ENCODE measurements at regions not wholly inside any gene's neighbourhood (a gene's known extent, or its start where the extent isn't known, plus 50 kb on each side); places are given as distances from the start of the nearest gene placed in this dataset.

DNA sequence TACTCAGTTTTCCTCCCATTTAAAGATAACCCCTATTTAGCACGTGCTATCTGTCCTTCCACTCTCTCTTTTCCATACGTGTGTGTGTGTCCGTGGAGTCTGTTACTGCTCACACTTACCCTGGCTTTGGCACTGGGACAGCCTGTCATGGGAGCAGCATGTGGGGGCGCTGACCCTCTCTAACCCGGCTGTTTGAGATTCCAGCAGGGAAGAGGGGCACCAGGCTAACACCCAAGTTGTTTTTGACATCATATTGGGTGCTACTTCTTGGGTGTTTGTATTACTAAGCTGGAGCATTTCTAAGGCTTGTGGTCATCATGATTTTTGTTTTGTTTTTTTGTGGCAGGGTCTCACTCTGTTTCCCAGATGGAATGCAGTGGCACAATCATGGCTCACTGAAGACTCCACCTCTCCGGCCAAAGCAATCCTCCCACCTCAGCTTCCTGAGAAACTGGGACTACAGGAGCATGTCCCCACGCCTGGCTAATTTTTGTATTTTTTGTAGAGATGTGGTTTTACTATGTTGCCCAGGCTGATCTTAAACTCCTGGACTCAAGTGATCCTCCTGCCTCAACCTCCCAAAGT, 56.9 kb upstream of the SIMC1 start:
- 86% methylated on average over 7 of the region's 7 CpGs for WGBS (ENCODE audit: low lambda C conversion rate)
- H3K9ac ChIP-seq, result no peak overlapping the region

More for the DNA sequence above, 56.9 kb upstream of the SIMC1 start:
- TF ChIP-seq POLR2AphosphoS5 (IDR thresholded peaks at IDR 0.05; ENCODE audit: low read depth, low read length), result no peak
- TF ChIP-seq GATA2 (CRISPR knock-in tag; IDR thresholded peaks at IDR 0.05), result no peak
- TF ChIP-seq CHD2 (IDR thresholded peaks at IDR 0.05; ENCODE audit: low read length, partially characterized antibody), result no peak
- TF ChIP-seq, protein P1, sequence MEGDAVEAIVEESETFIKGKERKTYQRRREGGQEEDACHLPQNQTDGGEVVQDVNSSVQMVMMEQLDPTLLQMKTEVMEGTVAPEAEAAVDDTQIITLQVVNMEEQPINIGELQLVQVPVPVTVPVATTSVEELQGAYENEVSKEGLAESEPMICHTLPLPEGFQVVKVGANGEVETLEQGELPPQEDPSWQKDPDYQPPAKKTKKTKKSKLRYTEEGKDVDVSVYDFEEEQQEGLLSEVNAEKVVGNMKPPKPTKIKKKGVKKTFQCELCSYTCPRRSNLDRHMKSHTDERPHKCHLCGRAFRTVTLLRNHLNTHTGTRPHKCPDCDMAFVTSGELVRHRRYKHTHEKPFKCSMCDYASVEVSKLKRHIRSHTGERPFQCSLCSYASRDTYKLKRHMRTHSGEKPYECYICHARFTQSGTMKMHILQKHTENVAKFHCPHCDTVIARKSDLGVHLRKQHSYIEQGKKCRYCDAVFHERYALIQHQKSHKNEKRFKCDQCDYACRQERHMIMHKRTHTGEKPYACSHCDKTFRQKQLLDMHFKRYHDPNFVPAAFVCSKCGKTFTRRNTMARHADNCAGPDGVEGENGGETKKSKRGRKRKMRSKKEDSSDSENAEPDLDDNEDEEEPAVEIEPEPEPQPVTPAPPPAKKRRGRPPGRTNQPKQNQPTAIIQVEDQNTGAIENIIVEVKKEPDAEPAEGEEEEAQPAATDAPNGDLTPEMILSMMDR (IDR thresholded peaks at IDR 0.05), result no peak
- TF ChIP-seq EP300 (IDR thresholded peaks at IDR 0.05; ENCODE audit: borderline replicate concordance in 1 of 2, low read depth in 1 of 2, low read length in 1 of 2), result no peak
- TF ChIP-seq, protein P2, sequence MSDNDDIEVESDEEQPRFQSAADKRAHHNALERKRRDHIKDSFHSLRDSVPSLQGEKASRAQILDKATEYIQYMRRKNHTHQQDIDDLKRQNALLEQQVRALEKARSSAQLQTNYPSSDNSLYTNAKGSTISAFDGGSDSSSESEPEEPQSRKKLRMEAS (IDR thresholded peaks at IDR 0.05; ENCODE audit: low read depth), result no peak
- TF ChIP-seq, protein P3, sequence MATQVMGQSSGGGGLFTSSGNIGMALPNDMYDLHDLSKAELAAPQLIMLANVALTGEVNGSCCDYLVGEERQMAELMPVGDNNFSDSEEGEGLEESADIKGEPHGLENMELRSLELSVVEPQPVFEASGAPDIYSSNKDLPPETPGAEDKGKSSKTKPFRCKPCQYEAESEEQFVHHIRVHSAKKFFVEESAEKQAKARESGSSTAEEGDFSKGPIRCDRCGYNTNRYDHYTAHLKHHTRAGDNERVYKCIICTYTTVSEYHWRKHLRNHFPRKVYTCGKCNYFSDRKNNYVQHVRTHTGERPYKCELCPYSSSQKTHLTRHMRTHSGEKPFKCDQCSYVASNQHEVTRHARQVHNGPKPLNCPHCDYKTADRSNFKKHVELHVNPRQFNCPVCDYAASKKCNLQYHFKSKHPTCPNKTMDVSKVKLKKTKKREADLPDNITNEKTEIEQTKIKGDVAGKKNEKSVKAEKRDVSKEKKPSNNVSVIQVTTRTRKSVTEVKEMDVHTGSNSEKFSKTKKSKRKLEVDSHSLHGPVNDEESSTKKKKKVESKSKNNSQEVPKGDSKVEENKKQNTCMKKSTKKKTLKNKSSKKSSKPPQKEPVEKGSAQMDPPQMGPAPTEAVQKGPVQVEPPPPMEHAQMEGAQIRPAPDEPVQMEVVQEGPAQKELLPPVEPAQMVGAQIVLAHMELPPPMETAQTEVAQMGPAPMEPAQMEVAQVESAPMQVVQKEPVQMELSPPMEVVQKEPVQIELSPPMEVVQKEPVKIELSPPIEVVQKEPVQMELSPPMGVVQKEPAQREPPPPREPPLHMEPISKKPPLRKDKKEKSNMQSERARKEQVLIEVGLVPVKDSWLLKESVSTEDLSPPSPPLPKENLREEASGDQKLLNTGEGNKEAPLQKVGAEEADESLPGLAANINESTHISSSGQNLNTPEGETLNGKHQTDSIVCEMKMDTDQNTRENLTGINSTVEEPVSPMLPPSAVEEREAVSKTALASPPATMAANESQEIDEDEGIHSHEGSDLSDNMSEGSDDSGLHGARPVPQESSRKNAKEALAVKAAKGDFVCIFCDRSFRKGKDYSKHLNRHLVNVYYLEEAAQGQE (IDR thresholded peaks at IDR 0.05; ENCODE audit: low read depth, low read length), result no peak
- no peak for TF ChIP-seq TAF1 (IDR thresholded peaks at IDR 0.05; ENCODE audit: borderline replicate concordance, low read depth, low read length)
- TF ChIP-seq, protein P4, sequence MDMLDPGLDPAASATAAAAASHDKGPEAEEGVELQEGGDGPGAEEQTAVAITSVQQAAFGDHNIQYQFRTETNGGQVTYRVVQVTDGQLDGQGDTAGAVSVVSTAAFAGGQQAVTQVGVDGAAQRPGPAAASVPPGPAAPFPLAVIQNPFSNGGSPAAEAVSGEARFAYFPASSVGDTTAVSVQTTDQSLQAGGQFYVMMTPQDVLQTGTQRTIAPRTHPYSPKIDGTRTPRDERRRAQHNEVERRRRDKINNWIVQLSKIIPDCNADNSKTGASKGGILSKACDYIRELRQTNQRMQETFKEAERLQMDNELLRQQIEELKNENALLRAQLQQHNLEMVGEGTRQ (IDR thresholded peaks at IDR 0.05; ENCODE audit: borderline replicate concordance, low read depth, low read length), result no peak
- TF ChIP-seq, protein P5, sequence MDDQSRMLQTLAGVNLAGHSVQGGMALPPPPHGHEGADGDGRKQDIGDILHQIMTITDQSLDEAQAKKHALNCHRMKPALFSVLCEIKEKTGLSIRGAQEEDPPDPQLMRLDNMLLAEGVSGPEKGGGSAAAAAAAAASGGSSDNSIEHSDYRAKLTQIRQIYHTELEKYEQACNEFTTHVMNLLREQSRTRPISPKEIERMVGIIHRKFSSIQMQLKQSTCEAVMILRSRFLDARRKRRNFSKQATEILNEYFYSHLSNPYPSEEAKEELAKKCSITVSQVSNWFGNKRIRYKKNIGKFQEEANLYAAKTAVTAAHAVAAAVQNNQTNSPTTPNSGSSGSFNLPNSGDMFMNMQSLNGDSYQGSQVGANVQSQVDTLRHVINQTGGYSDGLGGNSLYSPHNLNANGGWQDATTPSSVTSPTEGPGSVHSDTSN (IDR thresholded peaks at IDR 0.05), result no peak
- TF ChIP-seq ELF1 (IDR thresholded peaks at IDR 0.05), result no peak
- no peak for TF ChIP-seq RFX5 (IDR thresholded peaks at IDR 0.05; ENCODE audit: low read length)
- H4K20me1 ChIP-seq (ENCODE audit: insufficient read depth), result no peaks in the 10 kb centered on the region
- ChIA-PET POLR2A (no interaction called here), CTCF (no interaction called here)
- no peaks in the 10 kb centered on the region for H3K27me3 ChIP-seq (ENCODE audit: insufficient read depth)
- no peaks in the 10 kb centered on the region for H3K9me2 ChIP-seq
- H3K4me3 ChIP-seq (ENCODE audit: low read depth in 2 of 2, low read length in 1 of 2), result no peak overlapping the region
- no peaks in the 10 kb centered on the region for H3K9me3 ChIP-seq
- peak overlapping the region; percentile 24; the same call in 1 of the 2 replicates for H3K4me2 ChIP-seq
- DNase-seq, result no peak
- peaks cover 0 to 17% of the 10 kb centered on the region in 2 experiments; a peak in 2 of 4 replicates for H3K4me1 ChIP-seq (ENCODE audit: control insufficient read depth in 1 of 2, insufficient read depth in 2 of 2, low read depth in 1 of 2, low read length in 1 of 2)
- no peaks in the 10 kb centered on the region for H3F3A ChIP-seq (replicated peaks; ENCODE audit: insufficient read depth)
- H3K79me2 ChIP-seq (ENCODE audit: insufficient read depth), result no peaks in the 10 kb centered on the region
- no peak overlapping the region for H3K27ac ChIP-seq (ENCODE audit: low read depth in 2 of 2, low read length in 1 of 2)
- no peaks in the 10 kb centered on the region for H3K36me3 ChIP-seq (replicated peaks in 1 of 2; ENCODE audit: control insufficient read depth in 1 of 2, insufficient read depth in 2 of 2, low read length in 1 of 2)
- H2AFZ ChIP-seq (ENCODE audit: low read depth), result no peak overlapping the region
